ENCODE measurements at regions not wholly inside any gene's neighbourhood (a gene's known extent, or its start where the extent isn't known, plus 50 kb on each side); places are given as distances from the start of the nearest gene placed in this dataset.

DNA sequence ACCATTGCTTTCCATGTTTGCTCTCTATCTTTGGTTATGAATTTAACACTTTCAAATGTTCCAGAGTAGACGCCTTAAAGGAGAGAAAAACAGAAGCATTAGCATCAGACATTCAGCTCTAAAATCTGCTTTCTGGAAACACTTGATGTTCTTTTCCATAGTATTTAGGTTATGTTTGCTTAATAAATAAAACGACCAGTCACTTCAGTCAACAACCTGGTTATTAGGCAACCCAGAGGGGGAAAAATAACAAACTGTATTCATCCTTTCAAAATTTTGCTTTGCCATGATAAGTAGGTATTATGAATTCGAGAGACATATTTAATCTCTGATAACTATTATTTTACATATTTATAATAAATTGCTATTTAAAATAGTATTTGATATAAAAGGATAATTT lies 1044.7 kb downstream of the CDH9 start:
- intact Hi-C loops (cut with DNase I; ENCODE audit: low total_unique reads) (no loop called here), in situ Hi-C loops (cut with MboI; ENCODE audit: low sequenced_read_pairs in 4 of 4) (no loop called here)
- Histone ChIP-seq H3K27ac (no peak overlapping the region), H3K4me3 (no peak overlapping the region), H3K36me3 (no peaks in the 10 kb centered on the region), H3K4me1 (no peaks in the 10 kb centered on the region), H3K27me3 (no peaks in the 10 kb centered on the region), H3K9me3 (no peaks in the 10 kb centered on the region)
- DNase-seq, result no peak
- TF ChIP-seq, protein P1, sequence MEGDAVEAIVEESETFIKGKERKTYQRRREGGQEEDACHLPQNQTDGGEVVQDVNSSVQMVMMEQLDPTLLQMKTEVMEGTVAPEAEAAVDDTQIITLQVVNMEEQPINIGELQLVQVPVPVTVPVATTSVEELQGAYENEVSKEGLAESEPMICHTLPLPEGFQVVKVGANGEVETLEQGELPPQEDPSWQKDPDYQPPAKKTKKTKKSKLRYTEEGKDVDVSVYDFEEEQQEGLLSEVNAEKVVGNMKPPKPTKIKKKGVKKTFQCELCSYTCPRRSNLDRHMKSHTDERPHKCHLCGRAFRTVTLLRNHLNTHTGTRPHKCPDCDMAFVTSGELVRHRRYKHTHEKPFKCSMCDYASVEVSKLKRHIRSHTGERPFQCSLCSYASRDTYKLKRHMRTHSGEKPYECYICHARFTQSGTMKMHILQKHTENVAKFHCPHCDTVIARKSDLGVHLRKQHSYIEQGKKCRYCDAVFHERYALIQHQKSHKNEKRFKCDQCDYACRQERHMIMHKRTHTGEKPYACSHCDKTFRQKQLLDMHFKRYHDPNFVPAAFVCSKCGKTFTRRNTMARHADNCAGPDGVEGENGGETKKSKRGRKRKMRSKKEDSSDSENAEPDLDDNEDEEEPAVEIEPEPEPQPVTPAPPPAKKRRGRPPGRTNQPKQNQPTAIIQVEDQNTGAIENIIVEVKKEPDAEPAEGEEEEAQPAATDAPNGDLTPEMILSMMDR (IDR thresholded peaks at IDR 0.05 in 4 of 5, conservative IDR thresholded peaks at IDR 0.05 in 1 of 5), result no peak
- no peak for TF ChIP-seq POLR2A (IDR thresholded peaks at IDR 0.05)
- ATAC-seq, result no peak

DNA sequence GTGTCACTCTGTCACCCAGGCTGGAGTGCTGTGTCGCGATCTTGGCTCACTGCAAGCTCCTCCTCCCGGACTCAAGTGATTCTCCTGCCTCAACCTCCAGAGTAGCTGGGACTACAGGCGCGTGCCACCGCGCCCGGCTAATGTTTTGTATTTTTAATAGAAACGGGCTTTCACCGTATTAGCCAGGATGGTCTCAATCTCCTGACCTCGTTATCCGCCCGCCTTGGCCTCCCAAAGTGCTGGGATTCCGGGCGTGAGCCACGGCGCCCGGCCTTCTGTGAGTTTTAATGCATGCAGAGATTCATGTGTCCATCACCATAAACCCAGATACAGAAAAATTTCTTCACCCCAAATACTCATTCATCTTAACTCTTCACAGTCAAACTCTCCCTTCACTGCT lies 1046.7 kb downstream of the CDH9 start:
- no peak for TF ChIP-seq POLR2A (IDR thresholded peaks at IDR 0.05)
- TF ChIP-seq, protein P1 (IDR thresholded peaks at IDR 0.05 in 4 of 5, conservative IDR thresholded peaks at IDR 0.05 in 1 of 5), result no peak
- intact Hi-C loops (cut with DNase I; ENCODE audit: low total_unique reads), result no loop called here
- no peak overlapping the region for H3K4me3 ChIP-seq
- H3K27ac ChIP-seq, result no peak overlapping the region
- H3K9me3 ChIP-seq, result no peaks in the 10 kb centered on the region
- ATAC-seq, result no peak
- no peaks in the 10 kb centered on the region for H3K36me3 ChIP-seq
- H3K27me3 ChIP-seq, result no peaks in the 10 kb centered on the region
- no peak for DNase-seq
- in situ Hi-C loops (cut with MboI; ENCODE audit: low sequenced_read_pairs in 4 of 4), result no loop called here
- no peaks in the 10 kb centered on the region for H3K4me1 ChIP-seq

DNA sequence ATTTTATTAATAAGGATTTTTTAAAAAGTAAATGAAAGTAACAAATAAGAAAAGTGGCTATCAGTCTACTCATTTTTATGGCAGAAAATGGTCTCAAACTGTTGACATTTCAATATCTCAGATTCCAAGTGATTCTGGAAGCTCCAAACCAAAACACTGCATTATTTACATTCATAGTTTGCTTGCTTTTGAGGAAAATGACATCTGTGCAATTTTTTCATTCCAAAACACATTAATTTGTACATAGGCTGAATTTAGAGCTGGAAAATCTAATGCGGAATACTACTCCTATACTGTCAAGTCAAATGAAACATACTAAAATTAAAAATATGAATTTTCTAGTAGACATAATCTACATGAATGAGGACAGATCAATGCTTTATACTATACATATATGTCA lies 1047.6 kb downstream of the CDH9 start:
- TF ChIP-seq, protein P1 (IDR thresholded peaks at IDR 0.05 in 4 of 5, conservative IDR thresholded peaks at IDR 0.05 in 1 of 5), result no peak
- no peak for TF ChIP-seq POLR2A (IDR thresholded peaks at IDR 0.05)
- ATAC-seq, result no peak
- H3K9me3 ChIP-seq, result no peaks in the 10 kb centered on the region
- intact Hi-C loops (cut with DNase I; ENCODE audit: low total_unique reads) (no loop called here), in situ Hi-C loops (cut with MboI; ENCODE audit: low sequenced_read_pairs in 4 of 4) (no loop called here)
- DNase-seq, result no peak
- no peaks in the 10 kb centered on the region for H3K4me1 ChIP-seq
- H3K27me3 ChIP-seq, result no peaks in the 10 kb centered on the region
- no peak overlapping the region for H3K27ac ChIP-seq
- no peaks in the 10 kb centered on the region for H3K36me3 ChIP-seq
- H3K4me3 ChIP-seq, result no peak overlapping the region

DNA sequence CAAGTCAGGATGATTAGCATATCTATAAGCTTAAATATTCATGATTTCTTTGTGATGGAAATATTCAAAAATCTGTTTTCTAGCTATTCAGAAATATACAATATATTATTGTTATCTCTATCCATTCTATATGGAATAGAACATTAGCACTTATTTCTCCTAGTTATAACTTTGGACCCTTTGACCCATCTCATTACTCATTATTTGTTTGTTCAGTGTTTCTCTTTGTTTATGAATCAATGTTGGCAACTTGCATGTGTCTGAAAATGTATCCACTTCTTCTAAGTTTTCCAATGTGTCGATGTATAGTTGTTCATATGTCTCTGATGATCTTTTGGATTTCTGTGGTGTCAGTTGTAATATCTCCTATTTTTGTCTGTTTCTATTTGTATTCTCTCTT lies 1059.3 kb downstream of the CDH9 start:
- in situ Hi-C loops (cut with MboI; ENCODE audit: low sequenced_read_pairs in 4 of 4), result no loop called here
- Histone ChIP-seq H3K4me1 (no peaks in the 10 kb centered on the region), H3K4me3 (no peak overlapping the region), H3K27me3 (no peaks in the 10 kb centered on the region), H3K36me3 (no peaks in the 10 kb centered on the region), H3K9me3 (no peaks in the 10 kb centered on the region), H3K27ac (no peak overlapping the region)
- DNase-seq (no peak), ATAC-seq (no peak)
- TF ChIP-seq, protein P1 (IDR thresholded peaks at IDR 0.05 in 4 of 5, conservative IDR thresholded peaks at IDR 0.05 in 1 of 5), result no peak
- TF ChIP-seq POLR2A (IDR thresholded peaks at IDR 0.05), result no peak
- intact Hi-C loops (cut with DNase I; ENCODE audit: low total_unique reads), result no loop called here

DNA sequence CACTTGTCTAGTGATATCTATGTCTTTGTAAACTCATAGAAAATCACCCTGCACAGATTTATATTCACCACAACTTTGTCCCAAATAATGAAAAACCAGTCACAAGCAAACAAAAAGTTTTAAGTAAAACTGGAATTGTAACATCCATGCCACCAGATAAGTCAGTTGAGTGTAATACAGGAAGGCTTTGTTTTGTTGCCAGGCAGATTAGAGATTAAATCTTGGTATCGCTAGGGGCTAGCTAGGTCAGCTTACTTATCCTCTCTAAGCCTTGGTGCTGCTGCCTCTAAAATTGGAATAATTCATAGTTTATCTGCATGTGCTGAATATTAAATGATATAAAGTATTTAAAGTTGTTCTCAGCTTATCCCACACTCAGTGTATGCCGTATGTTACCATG lies 1062.5 kb downstream of the CDH9 start:
- H3K36me3 ChIP-seq, result no peaks in the 10 kb centered on the region
- H3K4me3 ChIP-seq, result no peak overlapping the region
- in situ Hi-C loops (cut with MboI; ENCODE audit: low sequenced_read_pairs in 4 of 4) (no loop called here), intact Hi-C loops (cut with DNase I; ENCODE audit: low total_unique reads) (no loop called here)
- no peaks in the 10 kb centered on the region for H3K27me3 ChIP-seq
- H3K27ac ChIP-seq, result no peak overlapping the region
- ATAC-seq, result no peak
- no peaks in the 10 kb centered on the region for H3K9me3 ChIP-seq
- DNase-seq, result no peak
- TF ChIP-seq, protein P1 (IDR thresholded peaks at IDR 0.05 in 4 of 5, conservative IDR thresholded peaks at IDR 0.05 in 1 of 5), result no peak
- TF ChIP-seq POLR2A (IDR thresholded peaks at IDR 0.05), result no peak
- H3K4me1 ChIP-seq, result no peaks in the 10 kb centered on the region

Data from gastrocnemius medialis (tissue), 4 donors.